GM10266 (cell line): ENCODE measurements at regions not wholly inside any gene's neighbourhood (a gene's known extent, or its start where the extent isn't known, plus 50 kb on each side); places are given as distances from the start of the nearest gene placed in this dataset.

ENCODE experiments used
- DNase-seq: peaks from one replicate; pipeline ENCODE4 v3.0.0; 2012; ENCODE audit errors: extremely low spot score
- TF ChIP-seq, protein P1 (sequence below): IDR thresholded peaks from 2 replicates; pipeline ENCODE4 v1.5.1; 2012; ENCODE audit warnings: mild to moderate bottlenecking, low read depth; ENCODE audit not compliant: control insufficient read depth, insufficient read depth; ENCODE audit errors: missing control alignments

DNA sequence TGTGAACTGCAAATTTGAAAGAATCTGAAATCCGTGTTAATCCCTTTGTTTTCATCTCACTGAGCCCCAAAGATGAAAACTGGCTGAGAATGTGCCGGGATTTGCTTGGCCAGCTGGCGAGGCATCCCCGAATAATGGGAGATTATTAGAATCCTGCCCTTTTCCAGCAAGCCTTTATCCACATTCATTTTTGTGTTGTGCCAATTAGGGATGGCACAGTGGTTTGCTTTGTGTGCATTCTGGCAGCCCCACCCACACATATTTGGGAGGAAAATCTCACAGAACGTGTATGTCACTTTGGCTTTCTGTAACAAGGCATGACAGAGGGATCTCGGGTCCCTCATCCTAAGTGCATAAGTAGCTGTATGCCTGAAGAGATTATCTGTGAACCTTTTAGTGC, 405.8 kb upstream of the FAM98A start:
- no peak for DNase-seq

DNA sequence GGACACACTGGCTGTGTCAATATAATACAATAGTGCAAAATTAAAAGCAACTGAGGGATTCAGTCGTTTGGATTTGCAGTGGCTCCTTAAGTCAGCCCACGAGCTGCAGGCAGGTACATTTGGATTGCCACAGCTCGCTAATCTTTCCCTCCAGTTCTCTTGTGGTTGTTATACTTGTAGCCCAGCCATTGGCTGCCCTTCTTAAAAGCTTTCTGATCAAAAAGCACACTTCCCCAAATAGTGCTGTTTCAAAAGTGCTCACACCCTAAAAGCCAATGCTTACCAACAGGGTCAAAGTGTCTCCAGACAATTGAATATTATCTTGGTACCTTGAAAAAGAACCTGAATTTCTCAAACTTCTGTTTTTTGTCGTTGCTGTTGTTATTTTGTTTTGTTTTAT, 404.7 kb upstream of the FAM98A start:
- DNase-seq = no peak
- TF ChIP-seq, protein P1, sequence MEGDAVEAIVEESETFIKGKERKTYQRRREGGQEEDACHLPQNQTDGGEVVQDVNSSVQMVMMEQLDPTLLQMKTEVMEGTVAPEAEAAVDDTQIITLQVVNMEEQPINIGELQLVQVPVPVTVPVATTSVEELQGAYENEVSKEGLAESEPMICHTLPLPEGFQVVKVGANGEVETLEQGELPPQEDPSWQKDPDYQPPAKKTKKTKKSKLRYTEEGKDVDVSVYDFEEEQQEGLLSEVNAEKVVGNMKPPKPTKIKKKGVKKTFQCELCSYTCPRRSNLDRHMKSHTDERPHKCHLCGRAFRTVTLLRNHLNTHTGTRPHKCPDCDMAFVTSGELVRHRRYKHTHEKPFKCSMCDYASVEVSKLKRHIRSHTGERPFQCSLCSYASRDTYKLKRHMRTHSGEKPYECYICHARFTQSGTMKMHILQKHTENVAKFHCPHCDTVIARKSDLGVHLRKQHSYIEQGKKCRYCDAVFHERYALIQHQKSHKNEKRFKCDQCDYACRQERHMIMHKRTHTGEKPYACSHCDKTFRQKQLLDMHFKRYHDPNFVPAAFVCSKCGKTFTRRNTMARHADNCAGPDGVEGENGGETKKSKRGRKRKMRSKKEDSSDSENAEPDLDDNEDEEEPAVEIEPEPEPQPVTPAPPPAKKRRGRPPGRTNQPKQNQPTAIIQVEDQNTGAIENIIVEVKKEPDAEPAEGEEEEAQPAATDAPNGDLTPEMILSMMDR = no peak

More for the DNA sequence above, 405.8 kb upstream of the FAM98A start:
- TF ChIP-seq, protein P1 = no peak

GRCh38 chr2:34001557-34001956, 402.5 kb upstream of the FAM98A start:
- TF ChIP-seq, protein P1 = no peak
- DNase-seq = no peak

DNA sequence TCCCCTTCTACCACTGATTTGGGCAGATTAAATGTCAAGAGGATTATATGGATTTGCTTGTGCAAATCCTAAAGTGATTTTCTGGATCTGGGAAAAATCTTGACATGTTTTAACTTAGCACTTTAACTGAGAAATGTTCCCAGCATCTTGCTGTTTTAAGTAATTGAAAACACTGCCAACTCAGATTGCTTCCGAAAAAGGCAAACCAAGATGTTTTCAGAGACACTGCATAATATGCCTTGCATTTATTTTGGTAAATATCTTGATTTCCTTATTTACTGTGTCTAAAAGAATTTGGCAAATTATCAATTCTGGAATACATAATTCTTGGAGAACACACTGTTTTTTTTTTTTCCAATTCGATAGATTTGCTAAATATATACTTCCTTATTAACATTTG, 385.0 kb upstream of the FAM98A start:
- DNase-seq = no peak
- TF ChIP-seq, protein P1 = no peak

DNA sequence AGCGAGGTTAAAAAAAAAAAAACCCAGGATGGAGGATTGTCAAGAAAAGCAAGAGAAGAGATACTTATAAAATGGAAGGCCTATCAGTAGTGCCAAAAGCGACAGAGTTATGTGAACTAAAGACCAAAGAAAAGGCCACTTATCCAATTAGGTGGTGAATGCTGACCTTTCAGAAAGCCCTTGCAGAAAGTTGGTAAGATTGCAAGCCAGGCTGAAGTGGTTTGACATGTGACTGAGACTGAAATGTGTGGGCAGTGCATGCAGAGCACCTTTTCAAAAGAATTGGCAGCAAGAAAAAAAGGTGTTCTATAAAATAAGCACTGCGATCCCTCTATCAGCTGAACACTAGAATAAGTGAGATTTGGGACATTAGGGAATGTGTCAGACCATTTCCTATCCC, 379.4 kb upstream of the FAM98A start:
- TF ChIP-seq, protein P1 = no peak
- DNase-seq = no peak

DNA sequence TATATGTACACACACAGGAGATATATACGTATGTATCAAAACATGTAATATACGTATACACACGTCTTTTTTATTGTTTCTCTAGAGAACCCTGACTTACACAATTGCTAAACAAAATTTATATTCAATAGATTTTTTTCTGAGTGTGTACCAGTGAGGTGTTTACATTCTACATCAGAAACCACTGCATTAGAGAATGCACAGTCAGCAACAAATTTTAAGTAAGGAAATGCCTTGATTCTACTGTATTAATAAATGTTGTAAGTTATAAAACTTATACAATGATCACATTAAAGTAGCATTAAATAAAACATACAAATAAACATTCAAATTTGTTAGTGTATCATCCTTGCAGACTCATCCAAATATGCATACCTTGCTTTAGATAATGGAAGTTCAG, 376.4 kb upstream of the FAM98A start:
- TF ChIP-seq, protein P1 = no peak
- no peak for DNase-seq

- TF ChIP-seq, protein P1 = no peak
- no peak for DNase-seq
Observed at GRCh38 chr2:33967103-33967502, 368.0 kb upstream of the FAM98A start.
